Activated CD4-positive, alpha-beta T cell treated with anti-CD3 and anti-CD28 coated beads, Interleukin-2, amount 10 ng/mL, durations not matched to agents 24 days and 14 days (primary cell): ENCODE measurements at regions not wholly inside any gene's neighbourhood (a gene's known extent, or its start where the extent isn't known, plus 50 kb on each side); places are given as distances from the start of the nearest gene placed in this dataset.

Experiments used
- DNase-seq: peaks from one replicate; pipeline ENCODE4 v3.0.0; 2022
- H3K27ac Mint-ChIP-seq: one replicate; pipeline ENCODE4 v1.8.0; 2022; ENCODE audit warnings: mild to moderate bottlenecking, mixed read lengths
- H3K27me3 Mint-ChIP-seq: one replicate; pipeline ENCODE4 v1.8.0; 2022; ENCODE audit warnings: mixed read lengths
- H3K36me3 Mint-ChIP-seq: one replicate; pipeline ENCODE4 v1.8.0; 2022; ENCODE audit warnings: low read depth, mild to moderate bottlenecking, mixed read lengths
- H3K4me1 Mint-ChIP-seq: one replicate; pipeline ENCODE4 v1.8.0; 2021; ENCODE audit warnings: mixed read lengths
- H3K4me3 Mint-ChIP-seq: one replicate; pipeline ENCODE4 v1.8.0; 2022; ENCODE audit warnings: mild to moderate bottlenecking, moderate library complexity, mixed read lengths
- H3K9me3 Mint-ChIP-seq: one replicate; pipeline ENCODE4 v1.8.0; 2021; ENCODE audit warnings: mixed read lengths
- intact Hi-C: fragments of 100-400 bp; cut with micrococcal nuclease; formaldehyde crosslinking; loops from one replicate; pipeline ENCODE4 v1.15.1; 2023

GRCh38 chr20:58081846-58082245, 146.6 kb downstream of the ANKRD60 start:
- H3K4me1 Mint-ChIP-seq = no peaks in the 10 kb centered on the region
- DNase-seq = no peak
- H3K36me3 Mint-ChIP-seq = no peaks in the 10 kb centered on the region
- H3K9me3 Mint-ChIP-seq = no peaks in the 10 kb centered on the region
- intact Hi-C loops = loop anchor here (10.0 kb wide), 1 partner anchor 427 kb away; no protein-coding TSS in a partner anchor
- H3K27me3 Mint-ChIP-seq = no peaks in the 10 kb centered on the region
- no peak overlapping the region for H3K4me3 Mint-ChIP-seq
- H3K27ac Mint-ChIP-seq = no peak overlapping the region

GRCh38 chr20:58078741-58079522, 149.5 kb downstream of the ANKRD60 start:
- H3K9me3 Mint-ChIP-seq = no peaks in the 10 kb centered on the region
- no peaks in the 10 kb centered on the region for H3K36me3 Mint-ChIP-seq
- intact Hi-C loops = no loop called here
- H3K27ac Mint-ChIP-seq = no peak overlapping the region
- peaks cover 3% of the 10 kb centered on the region for H3K4me1 Mint-ChIP-seq
- no peak overlapping the region for H3K4me3 Mint-ChIP-seq
- no peak for DNase-seq
- no peaks in the 10 kb centered on the region for H3K27me3 Mint-ChIP-seq

GRCh38 chr20:58077282-58077681, 151.2 kb downstream of the ANKRD60 start:
- Mint-ChIP-seq H3K36me3 (no peaks in the 10 kb centered on the region), H3K9me3 (no peaks in the 10 kb centered on the region), H3K27me3 (no peaks in the 10 kb centered on the region), H3K4me3 (no peak overlapping the region), H3K27ac (no peak overlapping the region), H3K4me1 (peaks cover 3% of the 10 kb centered on the region)
- intact Hi-C loops = no loop called here
- DNase-seq = no peak

- H3K4me3 Mint-ChIP-seq = no peak overlapping the region
- peaks cover 3% of the 10 kb centered on the region for H3K4me1 Mint-ChIP-seq
- no peaks in the 10 kb centered on the region for H3K36me3 Mint-ChIP-seq
These were observed 152.0 kb downstream of the ANKRD60 start for GRCh38 chr20:58076405-58076804.

GRCh38 chr20:58075586-58076345, 152.7 kb downstream of the ANKRD60 start:
- no peaks in the 10 kb centered on the region for H3K9me3 Mint-ChIP-seq
- H3K27ac Mint-ChIP-seq = no peak overlapping the region
- peaks cover 3% of the 10 kb centered on the region for H3K4me1 Mint-ChIP-seq
- no peaks in the 10 kb centered on the region for H3K27me3 Mint-ChIP-seq
- no peaks in the 10 kb centered on the region for H3K36me3 Mint-ChIP-seq
- H3K4me3 Mint-ChIP-seq = no peak overlapping the region
- DNase-seq = no peak
- intact Hi-C loops = no loop called here

More at GRCh38 chr20:58076405-58076804, 152.0 kb downstream of the ANKRD60 start:
- no peak for DNase-seq
- no peak overlapping the region for H3K27ac Mint-ChIP-seq
- H3K27me3 Mint-ChIP-seq = no peaks in the 10 kb centered on the region
- intact Hi-C loops = no loop called here
- H3K9me3 Mint-ChIP-seq = no peaks in the 10 kb centered on the region

GRCh38 chr20:58073945-58074856, 154.3 kb downstream of the ANKRD60 start:
- H3K4me3 Mint-ChIP-seq = no peak overlapping the region
- intact Hi-C loops = no loop called here
- no peak overlapping the region for H3K27ac Mint-ChIP-seq
- no peaks in the 10 kb centered on the region for H3K36me3 Mint-ChIP-seq
- H3K27me3 Mint-ChIP-seq = no peaks in the 10 kb centered on the region
- DNase-seq = no peak
- H3K9me3 Mint-ChIP-seq = no peaks in the 10 kb centered on the region
- H3K4me1 Mint-ChIP-seq = peaks cover 3% of the 10 kb centered on the region

GRCh38 chr20:58072695-58073671, 155.5 kb downstream of the ANKRD60 start:
- Mint-ChIP-seq H3K27ac (no peak overlapping the region), H3K9me3 (no peaks in the 10 kb centered on the region), H3K4me3 (no peak overlapping the region), H3K4me1 (peaks cover 3% of the 10 kb centered on the region), H3K36me3 (no peaks in the 10 kb centered on the region), H3K27me3 (no peaks in the 10 kb centered on the region)
- intact Hi-C loops = no loop called here
- no peak for DNase-seq

- intact Hi-C loops = no loop called here
- no peaks in the 10 kb centered on the region for H3K27me3 Mint-ChIP-seq
- H3K36me3 Mint-ChIP-seq = no peaks in the 10 kb centered on the region
- peaks cover 3% of the 10 kb centered on the region for H3K4me1 Mint-ChIP-seq
- no peaks in the 10 kb centered on the region for H3K9me3 Mint-ChIP-seq
- no peak for DNase-seq
- H3K27ac Mint-ChIP-seq = no peak overlapping the region
- H3K4me3 Mint-ChIP-seq = no peak overlapping the region
These were observed 156.5 kb downstream of the ANKRD60 start for GRCh38 chr20:58071991-58072390.

GRCh38 chr20:58071298-58071697, 157.2 kb downstream of the ANKRD60 start:
- Mint-ChIP-seq H3K27me3 (no peaks in the 10 kb centered on the region), H3K36me3 (no peaks in the 10 kb centered on the region), H3K4me3 (no peak overlapping the region), H3K9me3 (no peaks in the 10 kb centered on the region), H3K27ac (no peak overlapping the region), H3K4me1 (peaks cover 3% of the 10 kb centered on the region)
- DNase-seq = no peak
- intact Hi-C loops = no loop called here

GRCh38 chr20:58070664-58071196, 157.7 kb downstream of the ANKRD60 start:
- no peak overlapping the region for H3K4me3 Mint-ChIP-seq

GRCh38 chr20:58069796-58070663, 158.4 kb downstream of the ANKRD60 start:
- Mint-ChIP-seq H3K4me3 (no peak overlapping the region), H3K9me3 (no peaks in the 10 kb centered on the region), H3K36me3 (no peaks in the 10 kb centered on the region), H3K27ac (no peak overlapping the region), H3K27me3 (no peaks in the 10 kb centered on the region), H3K4me1 (peaks cover 3% of the 10 kb centered on the region)
- DNase-seq = no peak
- intact Hi-C loops = no loop called here

More at GRCh38 chr20:58070664-58071196, 157.7 kb downstream of the ANKRD60 start:
- Mint-ChIP-seq H3K4me1 (peaks cover 3% of the 10 kb centered on the region), H3K36me3 (no peaks in the 10 kb centered on the region), H3K9me3 (no peaks in the 10 kb centered on the region), H3K27me3 (no peaks in the 10 kb centered on the region), H3K27ac (no peak overlapping the region)
- intact Hi-C loops = no loop called here
- DNase-seq = no peak

GRCh38 chr20:58069207-58069606, 159.2 kb downstream of the ANKRD60 start:
- DNase-seq = no peak
- H3K4me1 Mint-ChIP-seq = no peaks in the 10 kb centered on the region
- intact Hi-C loops = no loop called here
- no peaks in the 10 kb centered on the region for H3K36me3 Mint-ChIP-seq
- H3K9me3 Mint-ChIP-seq = no peaks in the 10 kb centered on the region
- no peak overlapping the region for H3K27ac Mint-ChIP-seq
- H3K4me3 Mint-ChIP-seq = no peak overlapping the region
- no peaks in the 10 kb centered on the region for H3K27me3 Mint-ChIP-seq
